ENCODE measurements at regions not wholly inside any gene's neighbourhood (a gene's known extent, or its start where the extent isn't known, plus 50 kb on each side); places are given as distances from the start of the nearest gene placed in this dataset.

GRCh38 chr7:97512441-97513207, 219.3 kb upstream of the TAC1 start:
- Histone ChIP-seq H3K79me2 (ENCODE audit: control insufficient read depth, insufficient read depth, low read length) (no peaks in the 10 kb centered on the region), H2AFZ (ENCODE audit: low read length) (no peak overlapping the region), H3K27ac (ENCODE audit: insufficient read depth, low read length) (no peak overlapping the region), H3K36me3 (ENCODE audit: control insufficient read depth, insufficient read depth, low read length) (no peaks in the 10 kb centered on the region), H3K9ac (ENCODE audit: insufficient read depth, low read length) (no peak overlapping the region), H3K9me3 (ENCODE audit: control insufficient read depth, insufficient read depth, low read depth, low read length) (no peaks in the 10 kb centered on the region), H3K4me1 (ENCODE audit: control insufficient read depth, extremely low read depth, insufficient read depth, low read length) (no peaks in the 10 kb centered on the region), H3K4me2 (ENCODE audit: extremely low read depth, insufficient read depth, low read length) (no peak overlapping the region), H3K27me3 (ENCODE audit: control insufficient read depth, insufficient read depth, low read length) (no peaks in the 10 kb centered on the region), H3K4me3 (replicated peaks in 1 of 4; ENCODE audit: control extremely low read depth in 1 of 4, insufficient read depth in 1 of 4, low read depth in 3 of 4, low read length in 4 of 4) (no peak overlapping the region), H4K20me1 (ENCODE audit: control insufficient read depth, extremely low read depth, insufficient read depth, low read length) (no peaks in the 10 kb centered on the region)
- TF ChIP-seq EZH2 (IDR thresholded peaks at IDR 0.05; ENCODE audit: low read length, missing control alignments), result no peak
- no peak for DNase-seq (ENCODE audit: low read depth in 2 of 2)

GRCh38 chr7:97513326-97513725, 218.6 kb upstream of the TAC1 start:
- DNase-seq (ENCODE audit: low read depth in 2 of 2), result no peak
- H3K27me3 ChIP-seq (ENCODE audit: control insufficient read depth, insufficient read depth, low read length), result no peaks in the 10 kb centered on the region
- H3K9ac ChIP-seq (ENCODE audit: insufficient read depth, low read length), result no peak overlapping the region
- H4K20me1 ChIP-seq (ENCODE audit: control insufficient read depth, extremely low read depth, insufficient read depth, low read length), result no peaks in the 10 kb centered on the region
- H3K4me3 ChIP-seq (replicated peaks in 1 of 4; ENCODE audit: control extremely low read depth in 1 of 4, insufficient read depth in 1 of 4, low read depth in 3 of 4, low read length in 4 of 4), result no peak overlapping the region
- H3K4me1 ChIP-seq (ENCODE audit: control insufficient read depth, extremely low read depth, insufficient read depth, low read length), result no peaks in the 10 kb centered on the region
- no peaks in the 10 kb centered on the region for H3K79me2 ChIP-seq (ENCODE audit: control insufficient read depth, insufficient read depth, low read length)
- H3K9me3 ChIP-seq (ENCODE audit: control insufficient read depth, insufficient read depth, low read depth, low read length), result no peaks in the 10 kb centered on the region
- no peak overlapping the region for H2AFZ ChIP-seq (ENCODE audit: low read length)
- H3K27ac ChIP-seq (ENCODE audit: insufficient read depth, low read length), result no peak overlapping the region
- H3K36me3 ChIP-seq (ENCODE audit: control insufficient read depth, insufficient read depth, low read length), result no peaks in the 10 kb centered on the region
- H3K4me2 ChIP-seq (ENCODE audit: extremely low read depth, insufficient read depth, low read length), result no peak overlapping the region
- TF ChIP-seq CTCF (conservative IDR thresholded peaks at IDR 0.05 in 1 of 2, IDR thresholded peaks at IDR 0.05 in 1 of 2; ENCODE audit: low read depth in 1 of 2, low read length in 2 of 2) (no peak), EZH2 (IDR thresholded peaks at IDR 0.05; ENCODE audit: low read length, missing control alignments) (no peak)

- TF ChIP-seq CTCF (conservative IDR thresholded peaks at IDR 0.05 in 1 of 2, IDR thresholded peaks at IDR 0.05 in 1 of 2; ENCODE audit: low read depth in 1 of 2, low read length in 2 of 2) (no peak), EZH2 (IDR thresholded peaks at IDR 0.05; ENCODE audit: low read length, missing control alignments) (no peak)
- Histone ChIP-seq H4K20me1 (ENCODE audit: control insufficient read depth, extremely low read depth, insufficient read depth, low read length) (no peaks in the 10 kb centered on the region), H3K79me2 (ENCODE audit: control insufficient read depth, insufficient read depth, low read length) (no peaks in the 10 kb centered on the region), H3K27me3 (ENCODE audit: control insufficient read depth, insufficient read depth, low read length) (no peaks in the 10 kb centered on the region), H3K4me2 (ENCODE audit: extremely low read depth, insufficient read depth, low read length) (no peak overlapping the region), H3K4me3 (replicated peaks in 1 of 4; ENCODE audit: control extremely low read depth in 1 of 4, insufficient read depth in 1 of 4, low read depth in 3 of 4, low read length in 4 of 4) (no peak overlapping the region), H3K4me1 (ENCODE audit: control insufficient read depth, extremely low read depth, insufficient read depth, low read length) (no peaks in the 10 kb centered on the region), H3K36me3 (ENCODE audit: control insufficient read depth, insufficient read depth, low read length) (no peaks in the 10 kb centered on the region), H3K27ac (ENCODE audit: insufficient read depth, low read length) (no peak overlapping the region), H3K9ac (ENCODE audit: insufficient read depth, low read length) (no peak overlapping the region), H2AFZ (ENCODE audit: low read length) (no peak overlapping the region), H3K9me3 (ENCODE audit: control insufficient read depth, insufficient read depth, low read depth, low read length) (no peaks in the 10 kb centered on the region)
- DNase-seq (ENCODE audit: low read depth in 2 of 2), result no peak
Measured at GRCh38 chr7:97541188-97541587, 190.7 kb upstream of the TAC1 start.
